GM13976 (cell line): ENCODE measurements at regions not wholly inside any gene's neighbourhood (a gene's known extent, or its start where the extent isn't known, plus 50 kb on each side); places are given as distances from the start of the nearest gene placed in this dataset.

Experiments
- DNase-seq: peaks from one replicate; pipeline ENCODE4 v3.0.0; 2012; ENCODE audit warnings: low spot score
- CTCF ChIP-seq: IDR thresholded peaks from 2 replicates; pipeline ENCODE4 v1.5.1; 2012; ENCODE audit warnings: borderline replicate concordance, mild to moderate bottlenecking; ENCODE audit not compliant: insufficient read depth; ENCODE audit errors: extremely low read depth, missing control alignments, control extremely low read depth
- in situ Hi-C: fragments of 300-500 bp; cut with MboI; formaldehyde crosslinking; loops from one replicate; pipeline ENCODE4 v1.12.0; 2022; ENCODE audit warnings: low sequenced_read_pairs, mixed read lengths, inconsistent platforms; ENCODE audit not compliant: unreplicated experiment

DNA sequence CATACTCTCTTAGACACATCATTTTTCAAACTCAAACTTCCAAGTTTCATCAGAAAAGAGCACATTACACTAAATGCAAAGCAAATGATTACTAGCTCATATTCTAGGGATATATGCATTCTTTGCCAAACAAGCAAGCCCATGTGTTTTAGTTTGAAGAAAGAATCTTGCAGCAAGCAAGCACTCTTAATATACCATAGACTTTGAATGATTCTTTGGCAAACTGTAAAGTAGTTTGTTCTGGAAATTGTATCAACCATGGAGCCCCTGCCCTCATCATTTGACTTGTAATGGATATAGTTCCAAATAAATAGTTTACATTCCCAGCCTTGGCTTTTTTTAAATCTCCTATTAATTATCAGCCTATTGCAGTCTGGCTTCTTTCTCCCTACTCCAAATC is 325.2 kb downstream of the NR2F1-AS1 start:
- DNase-seq = no peak
- TF ChIP-seq CTCF = no peak
- in situ Hi-C loops = no loop called here

DNA sequence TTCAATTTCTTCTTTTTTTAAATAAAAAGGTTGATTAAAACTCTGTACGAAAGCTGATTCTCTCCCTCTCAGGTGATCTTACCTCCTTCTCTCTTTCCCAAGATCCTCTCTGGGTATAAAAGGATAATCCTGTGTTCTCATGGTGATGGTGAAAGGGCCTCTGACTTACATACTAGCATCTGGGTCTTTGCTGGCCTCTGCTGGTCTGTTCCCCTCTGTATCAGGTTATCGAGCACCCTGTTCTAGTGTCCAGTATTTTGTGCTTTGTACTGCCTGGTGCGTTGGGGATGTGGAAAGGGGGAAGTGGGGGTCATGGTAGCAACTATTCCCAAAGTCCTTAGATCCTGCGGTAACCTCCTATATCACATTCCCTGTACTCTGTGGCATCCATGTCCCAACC is 328.9 kb downstream of the NR2F1-AS1 start:
- no peak for TF ChIP-seq CTCF
- DNase-seq = no peak
- in situ Hi-C loops = no loop called here

DNA sequence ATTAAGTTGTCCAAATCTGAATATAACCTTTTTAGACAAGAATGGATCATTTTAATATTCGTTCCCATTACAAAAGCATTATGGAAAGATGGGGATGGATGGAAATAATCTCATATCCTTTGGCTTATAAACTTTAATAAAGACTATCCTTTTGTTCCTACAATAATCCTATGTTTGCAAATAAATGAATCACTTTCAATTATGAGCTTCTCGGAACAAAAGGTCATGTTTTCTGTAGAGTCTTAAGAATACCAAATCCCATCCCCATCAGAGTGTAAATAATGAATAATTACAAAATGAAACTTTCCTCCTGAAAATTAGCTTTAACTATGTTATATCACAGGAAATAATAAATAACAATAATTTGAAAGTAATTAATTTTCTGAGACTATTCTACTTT is 329.7 kb downstream of the NR2F1-AS1 start:
- in situ Hi-C loops = no loop called here
- DNase-seq = no peak
- no peak for TF ChIP-seq CTCF

DNA sequence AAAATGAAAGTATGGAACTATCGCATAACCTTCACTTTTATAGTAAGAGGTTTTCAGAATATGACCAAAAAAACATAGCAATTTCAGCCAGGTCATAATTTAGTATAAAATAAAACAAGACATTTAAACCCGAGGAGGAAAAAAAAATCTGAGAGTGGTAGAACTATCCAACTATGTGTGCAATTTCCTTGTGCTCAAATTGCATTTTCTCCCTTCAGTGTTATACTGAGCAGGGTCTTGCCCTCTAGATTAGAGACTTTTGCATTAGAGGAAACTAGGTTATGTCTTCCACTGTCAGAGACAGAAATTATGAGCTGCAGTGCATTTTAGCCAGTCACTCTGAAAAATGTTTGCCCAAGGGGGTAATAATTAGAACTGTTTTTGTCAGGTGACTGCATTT is 330.6 kb downstream of the NR2F1-AS1 start:
- DNase-seq = no peak
- no peak for TF ChIP-seq CTCF
- in situ Hi-C loops = no loop called here

DNA sequence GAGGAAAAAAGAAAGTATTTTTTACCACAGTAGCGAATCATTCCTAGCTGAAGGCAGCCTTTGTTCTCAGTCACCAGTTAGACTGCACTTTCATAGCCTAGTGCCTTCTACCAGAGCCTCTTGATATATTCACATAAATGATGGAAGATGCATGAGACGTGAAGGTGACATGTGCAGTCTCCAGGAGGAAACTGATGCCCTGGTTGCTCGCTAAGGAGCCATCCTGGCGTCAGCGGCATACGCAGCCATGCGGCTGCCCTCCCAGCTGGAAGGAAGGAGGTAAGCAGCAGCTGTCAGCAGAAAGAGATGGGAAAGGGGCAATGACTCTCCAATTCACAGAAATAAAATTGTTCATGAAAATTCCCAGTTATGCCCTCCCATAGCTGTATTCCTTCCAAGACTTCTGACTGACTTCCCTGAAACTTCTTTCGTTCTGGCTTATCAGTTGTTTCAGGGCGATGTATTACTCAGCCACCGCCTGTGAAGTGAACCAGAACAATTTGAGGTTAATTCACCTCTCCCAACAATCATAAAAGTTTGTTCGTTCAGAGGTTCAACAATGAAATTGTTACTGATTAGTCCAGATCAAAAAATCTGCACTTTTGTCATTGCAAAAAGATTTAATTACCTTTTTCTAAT is 331.2 kb downstream of the NR2F1-AS1 start:
- no peak for TF ChIP-seq CTCF
- DNase-seq = no peak
- in situ Hi-C loops = no loop called here

- no peak for TF ChIP-seq CTCF
- no peak for DNase-seq
- in situ Hi-C loops = no loop called here
These were observed 333.9 kb downstream of the NR2F1-AS1 start for GRCh38 chr5:93247105-93247504.
